Endothelial cell of umbilical vein (primary cell): ENCODE measurements at regions not wholly inside any gene's neighbourhood (a gene's known extent, or its start where the extent isn't known, plus 50 kb on each side); places are given as distances from the start of the nearest gene placed in this dataset.

Experiments used
- EZH2 ChIP-seq: IDR thresholded peaks from 2 replicates; pipeline ENCODE4 v1.6.1; 2012; ENCODE audit warnings: borderline replicate concordance, low read depth, mild to moderate bottlenecking, moderate library complexity, low read length, inconsistent platforms; ENCODE audit not compliant: severe bottlenecking
- FOS ChIP-seq: IDR thresholded peaks from 2 replicates; pipeline ENCODE4 v1.6.1; 2011; ENCODE audit warnings: mild to moderate bottlenecking, low read length, moderate library complexity, borderline replicate concordance; ENCODE audit not compliant: insufficient read depth
- JUN ChIP-seq: IDR thresholded peaks from 2 replicates; pipeline ENCODE4 v1.6.1; 2011; ENCODE audit warnings: borderline replicate concordance, low read depth; ENCODE audit not compliant: insufficient read length, insufficient read depth
- MYC ChIP-seq: IDR thresholded peaks from one replicate; pipeline ENCODE4 v1.6.1; 2011; ENCODE audit warnings: mild to moderate bottlenecking, low read depth, low read length
- POLR2A ChIP-seq: IDR thresholded peaks from 2 replicates; pipeline ENCODE4 v1.6.1; 2012; ENCODE audit warnings: low read depth, mild to moderate bottlenecking, control low read depth, low read length
- POLR2AphosphoS5 ChIP-seq: IDR thresholded peaks from 2 replicates; pipeline ENCODE4 v1.6.1; 2012; ENCODE audit warnings: low read depth, mild to moderate bottlenecking, control low read depth, low read length, moderate library complexity; ENCODE audit not compliant: insufficient read depth
- TF ChIP-seq, protein P1 (sequence below), 2 donors: IDR thresholded peaks; 1 replicate in 1 of 2; 2 replicates in 1 of 2; pipeline ENCODE4 v1.5.1; 2011; ENCODE audit warnings: low read length in 2 of 2, mild to moderate bottlenecking in 2 of 2, moderate library complexity in 2 of 2, control low read depth in 1 of 2, inconsistent platforms in 1 of 2, low read depth in 1 of 2; ENCODE audit not compliant: insufficient read depth in 1 of 2; ENCODE audit errors: extremely low read depth in 1 of 2

DNA sequence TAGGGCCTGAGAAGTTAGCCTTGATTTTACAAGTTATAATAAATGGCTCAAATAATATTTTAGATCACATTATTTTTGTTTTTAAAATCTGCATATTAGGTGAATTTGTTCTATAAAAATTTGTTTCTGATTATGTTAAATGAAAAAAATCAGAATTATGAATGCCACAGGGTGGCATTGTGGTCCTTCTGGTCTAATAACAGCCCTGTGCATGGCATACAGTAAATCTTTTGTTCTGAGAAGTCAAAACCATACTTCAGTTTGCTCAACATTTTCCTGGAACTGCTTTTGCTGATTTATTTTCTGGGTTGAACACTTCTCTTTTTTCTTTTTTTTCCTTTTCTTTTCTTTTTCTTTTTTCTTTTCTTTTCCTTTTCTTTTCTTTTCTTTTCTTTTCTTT is 101.0 kb upstream of the UBQLN2 start:
- no peak for TF ChIP-seq POLR2AphosphoS5
- TF ChIP-seq MYC, result no peak
- no peak for TF ChIP-seq POLR2A
- TF ChIP-seq EZH2, result no peak
- TF ChIP-seq, protein P1, sequence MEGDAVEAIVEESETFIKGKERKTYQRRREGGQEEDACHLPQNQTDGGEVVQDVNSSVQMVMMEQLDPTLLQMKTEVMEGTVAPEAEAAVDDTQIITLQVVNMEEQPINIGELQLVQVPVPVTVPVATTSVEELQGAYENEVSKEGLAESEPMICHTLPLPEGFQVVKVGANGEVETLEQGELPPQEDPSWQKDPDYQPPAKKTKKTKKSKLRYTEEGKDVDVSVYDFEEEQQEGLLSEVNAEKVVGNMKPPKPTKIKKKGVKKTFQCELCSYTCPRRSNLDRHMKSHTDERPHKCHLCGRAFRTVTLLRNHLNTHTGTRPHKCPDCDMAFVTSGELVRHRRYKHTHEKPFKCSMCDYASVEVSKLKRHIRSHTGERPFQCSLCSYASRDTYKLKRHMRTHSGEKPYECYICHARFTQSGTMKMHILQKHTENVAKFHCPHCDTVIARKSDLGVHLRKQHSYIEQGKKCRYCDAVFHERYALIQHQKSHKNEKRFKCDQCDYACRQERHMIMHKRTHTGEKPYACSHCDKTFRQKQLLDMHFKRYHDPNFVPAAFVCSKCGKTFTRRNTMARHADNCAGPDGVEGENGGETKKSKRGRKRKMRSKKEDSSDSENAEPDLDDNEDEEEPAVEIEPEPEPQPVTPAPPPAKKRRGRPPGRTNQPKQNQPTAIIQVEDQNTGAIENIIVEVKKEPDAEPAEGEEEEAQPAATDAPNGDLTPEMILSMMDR (IDR thresholded peaks at IDR 0.05; ENCODE audit: extremely low read depth in 1 of 2, insufficient read depth in 1 of 2, low read depth in 1 of 2, low read length in 2 of 2), result no peak
- no peak for TF ChIP-seq FOS
- TF ChIP-seq JUN, result no peak
